Left ventricle myocardium inferior (tissue), 1 donor: ENCODE measurements at regions not wholly inside any gene's neighbourhood (a gene's known extent, or its start where the extent isn't known, plus 50 kb on each side); places are given as distances from the start of the nearest gene placed in this dataset.

ENCODE experiments used
- DNase-seq: peaks from one replicate; pipeline ENCODE4 v3.0.0-alpha.2; 2020
- H3K27ac ChIP-seq: fragments of 200-600 bp; replicated peaks from 2 replicates; pipeline ENCODE4 v1.8.0; 2021
- H3K27me3 ChIP-seq: fragments of 200-600 bp; 2 replicates; pipeline ENCODE4 v1.8.0; 2021; ENCODE audit warnings: low read depth
- H3K36me3 ChIP-seq: fragments of 200-600 bp; 2 replicates; pipeline ENCODE4 v1.8.0; 2021
- H3K4me1 ChIP-seq: fragments of 200-600 bp; 2 replicates; pipeline ENCODE4 v1.8.0; 2021
- H3K4me3 ChIP-seq: fragments of 200-600 bp; 2 replicates; pipeline ENCODE4 v1.8.0; 2021; ENCODE audit warnings: mild to moderate bottlenecking, moderate library complexity
- H3K9me3 ChIP-seq: fragments of 200-600 bp; replicated peaks from 2 replicates; pipeline ENCODE4 v1.8.0; 2021
- intact Hi-C: fragments of 100-400 bp; cut with micrococcal nuclease; formaldehyde crosslinking; loops from one replicate; pipeline ENCODE4 v1.11.0; 2022
- TF ChIP-seq, protein P1 (sequence below): fragments of 200-600 bp; IDR thresholded peaks from 2 replicates; pipeline ENCODE4 v1.8.0; 2021; ENCODE audit warnings: antibody characterized with exemption, mild to moderate bottlenecking, borderline replicate concordance
- donor health status: DM: no; HTN: yes; CAD: no; lungs with severe emphysema.

DNA sequence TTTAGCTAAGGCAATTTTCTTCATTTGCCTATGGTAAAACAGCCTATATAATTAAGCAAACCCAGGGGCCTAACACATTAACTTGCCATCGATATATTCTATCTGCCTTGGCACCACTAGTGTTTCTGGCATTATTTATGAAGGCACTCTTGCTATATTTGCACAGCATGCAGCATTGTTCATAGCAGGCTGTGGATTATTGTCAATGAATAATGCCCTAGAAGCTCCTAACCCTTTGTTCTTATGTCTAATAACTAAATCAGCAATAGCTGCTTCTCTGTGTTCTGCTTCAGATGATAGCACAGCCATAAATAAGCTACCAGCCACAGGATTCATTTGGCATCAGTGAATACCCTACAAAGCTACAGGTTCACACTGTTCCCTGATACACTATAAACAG, 254.8 kb upstream of the STXBP5 start:
- Histone ChIP-seq H3K36me3 (no peaks in the 10 kb centered on the region), H3K4me1 (no peaks in the 10 kb centered on the region), H3K27me3 (no peaks in the 10 kb centered on the region), H3K27ac (no peak overlapping the region), H3K9me3 (no peaks in the 10 kb centered on the region), H3K4me3 (no peak overlapping the region)
- TF ChIP-seq, protein P1, sequence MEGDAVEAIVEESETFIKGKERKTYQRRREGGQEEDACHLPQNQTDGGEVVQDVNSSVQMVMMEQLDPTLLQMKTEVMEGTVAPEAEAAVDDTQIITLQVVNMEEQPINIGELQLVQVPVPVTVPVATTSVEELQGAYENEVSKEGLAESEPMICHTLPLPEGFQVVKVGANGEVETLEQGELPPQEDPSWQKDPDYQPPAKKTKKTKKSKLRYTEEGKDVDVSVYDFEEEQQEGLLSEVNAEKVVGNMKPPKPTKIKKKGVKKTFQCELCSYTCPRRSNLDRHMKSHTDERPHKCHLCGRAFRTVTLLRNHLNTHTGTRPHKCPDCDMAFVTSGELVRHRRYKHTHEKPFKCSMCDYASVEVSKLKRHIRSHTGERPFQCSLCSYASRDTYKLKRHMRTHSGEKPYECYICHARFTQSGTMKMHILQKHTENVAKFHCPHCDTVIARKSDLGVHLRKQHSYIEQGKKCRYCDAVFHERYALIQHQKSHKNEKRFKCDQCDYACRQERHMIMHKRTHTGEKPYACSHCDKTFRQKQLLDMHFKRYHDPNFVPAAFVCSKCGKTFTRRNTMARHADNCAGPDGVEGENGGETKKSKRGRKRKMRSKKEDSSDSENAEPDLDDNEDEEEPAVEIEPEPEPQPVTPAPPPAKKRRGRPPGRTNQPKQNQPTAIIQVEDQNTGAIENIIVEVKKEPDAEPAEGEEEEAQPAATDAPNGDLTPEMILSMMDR, result no peak
- intact Hi-C loops, result no loop called here
- DNase-seq, result no peak

DNA sequence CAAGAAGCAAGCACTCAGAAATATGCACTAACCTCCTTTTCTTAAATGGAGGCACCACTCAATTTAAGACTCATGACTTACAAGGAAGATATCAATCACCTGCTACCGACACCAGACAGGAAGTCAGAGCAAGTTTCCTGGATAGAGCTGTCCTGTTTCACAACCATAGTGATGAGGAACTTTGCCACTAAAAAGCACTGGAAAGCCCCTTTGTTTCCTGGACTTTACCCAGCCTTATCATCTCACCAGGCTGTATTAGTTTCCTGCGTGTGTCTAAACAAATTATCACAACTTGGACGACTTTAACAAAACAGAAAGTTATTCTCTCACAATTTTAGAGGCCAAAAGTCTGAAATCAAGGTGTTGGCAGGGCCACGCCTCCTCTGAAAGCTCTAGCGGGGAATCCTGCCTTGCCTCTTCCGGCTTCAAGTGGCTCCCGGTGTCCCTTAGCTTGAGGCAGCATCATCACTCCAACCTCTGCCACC, 253.8 kb upstream of the STXBP5 start:
- TF ChIP-seq, protein P1, result no peak
- H3K4me1 ChIP-seq, result no peaks in the 10 kb centered on the region
- H3K27me3 ChIP-seq, result no peaks in the 10 kb centered on the region
- H3K36me3 ChIP-seq, result no peaks in the 10 kb centered on the region
- no peak overlapping the region for H3K27ac ChIP-seq
- H3K4me3 ChIP-seq, result no peak overlapping the region
- no peaks in the 10 kb centered on the region for H3K9me3 ChIP-seq
- intact Hi-C loops, result no loop called here
- no peak for DNase-seq

DNA sequence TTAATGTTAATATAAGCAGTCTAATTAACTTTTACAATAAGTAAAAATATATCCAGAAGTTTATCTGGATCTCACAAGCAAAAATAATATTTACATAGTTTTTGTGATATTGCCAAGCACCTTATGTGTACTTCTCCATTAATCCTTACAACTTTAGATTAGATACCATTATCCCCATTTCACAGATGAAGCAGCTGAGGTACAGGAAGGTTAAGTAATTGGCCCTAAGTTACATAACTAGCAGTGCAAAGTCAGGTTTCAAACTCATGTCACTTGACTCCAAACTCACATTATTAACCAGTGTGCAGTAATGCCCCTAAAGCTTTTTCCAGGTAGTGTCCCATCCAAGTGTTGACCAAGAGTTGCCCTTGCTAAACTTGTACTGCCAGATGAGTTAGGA, 248.6 kb upstream of the STXBP5 start:
- Histone ChIP-seq H3K9me3 (no peaks in the 10 kb centered on the region), H3K36me3 (no peaks in the 10 kb centered on the region), H3K27ac (no peak overlapping the region), H3K27me3 (no peaks in the 10 kb centered on the region), H3K4me3 (no peak overlapping the region), H3K4me1 (no peaks in the 10 kb centered on the region)
- intact Hi-C loops, result no loop called here
- TF ChIP-seq, protein P1, result no peak
- DNase-seq, result no peak

GRCh38 chr6:146957181-146958093, 246.8 kb upstream of the STXBP5 start:
- Histone ChIP-seq H3K27ac (no peak overlapping the region), H3K4me3 (no peak overlapping the region), H3K9me3 (no peaks in the 10 kb centered on the region), H3K36me3 (no peaks in the 10 kb centered on the region), H3K27me3 (no peaks in the 10 kb centered on the region), H3K4me1 (no peaks in the 10 kb centered on the region)
- intact Hi-C loops, result no loop called here
- DNase-seq, result no peak
- TF ChIP-seq, protein P1, result no peak

- Histone ChIP-seq H3K4me3 (no peak overlapping the region), H3K9me3 (peaks cover 22% of the 10 kb centered on the region), H3K27me3 (no peaks in the 10 kb centered on the region), H3K36me3 (no peaks in the 10 kb centered on the region), H3K27ac (no peak overlapping the region), H3K4me1 (no peaks in the 10 kb centered on the region)
- TF ChIP-seq, protein P1, result no peak
- intact Hi-C loops, result no loop called here
- no peak for DNase-seq
These were observed 242.4 kb upstream of the STXBP5 start for GRCh38 chr6:146961831-146962230.
